Stimulated activated naive CD8-positive, alpha-beta T cell treated with anti-CD3 and anti-CD28 coated beads, Interleukin-15, Interleukin-2, amounts not matched to agents 100 ng/mL and 50 ng/mL, for 24 hours (primary cell): ENCODE measurements at regions not wholly inside any gene's neighbourhood (a gene's known extent, or its start where the extent isn't known, plus 50 kb on each side); places are given as distances from the start of the nearest gene placed in this dataset.
"Not testable (repeated sequence)": the region's sequence is repeated elsewhere in the genome, so short reads cannot be mapped to it uniquely, and the experiment has no call there.

Source experiments
- H3K27ac Mint-ChIP-seq: one replicate; pipeline ENCODE4 v1.8.0; 2021; ENCODE audit warnings: mild to moderate bottlenecking, mixed read lengths
- H3K27me3 Mint-ChIP-seq: one replicate; pipeline ENCODE4 v1.8.0; 2021; ENCODE audit warnings: mixed read lengths
- H3K36me3 Mint-ChIP-seq: one replicate; pipeline ENCODE4 v1.8.0; 2021; ENCODE audit warnings: low read depth, mixed read lengths
- H3K4me1 Mint-ChIP-seq: one replicate; pipeline ENCODE4 v1.8.0; 2021; ENCODE audit warnings: low read depth, mixed read lengths
- H3K4me3 Mint-ChIP-seq: one replicate; pipeline ENCODE4 v1.8.0; 2021; ENCODE audit warnings: mild to moderate bottlenecking, mixed read lengths
- H3K9me3 Mint-ChIP-seq: one replicate; pipeline ENCODE4 v1.8.0; 2021; ENCODE audit warnings: mixed read lengths

DNA sequence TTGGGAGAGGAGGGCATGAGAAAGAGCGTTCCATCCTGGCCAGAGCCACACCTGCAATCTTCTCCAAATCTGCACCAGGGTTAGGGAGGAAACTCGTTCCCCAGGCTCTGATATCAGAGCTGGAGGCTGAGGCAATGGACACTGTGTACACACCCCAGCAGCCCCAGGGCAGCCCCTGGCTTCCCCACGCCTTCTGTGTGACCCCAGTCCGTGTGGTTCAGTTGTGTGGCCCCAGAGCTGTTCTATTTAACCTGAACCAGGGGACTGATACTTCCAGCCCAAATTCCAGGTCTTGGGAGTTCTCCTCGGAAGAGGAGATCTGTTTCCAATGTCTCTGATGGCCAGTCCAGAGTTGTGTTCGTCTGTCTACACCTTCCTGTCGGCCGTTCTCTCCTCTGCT lies 242.6 kb upstream of the EXOC2 start:
- no peak overlapping the region for H3K27ac Mint-ChIP-seq
- no peaks in the 10 kb centered on the region for H3K9me3 Mint-ChIP-seq
- peaks cover 7% of the 10 kb centered on the region for H3K27me3 Mint-ChIP-seq
- H3K4me1 Mint-ChIP-seq: no peaks in the 10 kb centered on the region
- no peaks in the 10 kb centered on the region for H3K36me3 Mint-ChIP-seq
- no peak overlapping the region for H3K4me3 Mint-ChIP-seq

DNA sequence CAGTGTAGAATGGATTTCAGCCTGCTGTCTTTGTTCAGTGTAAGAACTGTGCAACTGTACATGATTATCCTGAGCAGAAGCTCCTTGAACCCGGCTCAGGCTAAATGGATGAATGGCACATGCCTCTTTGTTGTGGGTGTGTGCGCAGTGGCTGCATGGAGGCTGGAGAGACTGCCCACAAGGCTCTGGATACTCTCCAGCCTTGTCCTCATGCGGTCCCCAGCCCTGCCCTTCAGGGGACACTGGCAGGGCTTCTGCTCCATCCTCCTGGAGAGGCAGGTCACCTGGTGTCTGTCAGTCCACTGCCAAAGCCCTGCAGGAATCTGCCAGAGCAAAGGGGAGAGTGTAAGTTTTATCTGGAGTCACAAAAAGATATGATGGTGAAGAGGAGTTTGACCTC lies 241.7 kb upstream of the EXOC2 start:
- Mint-ChIP-seq H3K4me3 (no peak overlapping the region), H3K9me3 (no peaks in the 10 kb centered on the region)

DNA sequence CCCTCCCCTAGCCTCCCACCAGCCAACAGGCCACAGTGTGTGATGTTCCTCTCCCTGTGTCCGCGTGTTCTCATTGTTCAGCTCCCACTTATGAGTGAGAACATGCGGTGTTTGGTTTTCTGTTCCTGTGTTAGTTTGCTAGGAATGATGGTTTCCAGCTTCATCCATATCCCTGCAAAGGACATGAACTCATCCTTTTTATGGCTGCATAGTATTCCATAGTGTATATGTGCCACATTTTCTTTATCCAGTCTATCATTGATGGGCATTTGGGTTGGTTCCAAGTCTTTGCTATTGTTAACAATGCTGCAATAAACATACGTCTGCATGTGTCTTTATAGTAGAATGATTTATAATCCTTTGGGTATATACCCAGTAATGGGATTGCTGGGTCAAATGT lies 239.0 kb upstream of the EXOC2 start:
- not testable (repeated sequence) for H3K9me3 Mint-ChIP-seq, H3K4me3 Mint-ChIP-seq, H3K36me3 Mint-ChIP-seq, H3K4me1 Mint-ChIP-seq, H3K27ac Mint-ChIP-seq
- peaks cover 10% of the 10 kb centered on the region for H3K27me3 Mint-ChIP-seq

More for the DNA sequence above, 241.7 kb upstream of the EXOC2 start:
- Mint-ChIP-seq H3K36me3 (no peaks in the 10 kb centered on the region), H3K27ac (no peak overlapping the region), H3K4me1 (no peaks in the 10 kb centered on the region), H3K27me3 (no peaks in the 10 kb centered on the region)

DNA sequence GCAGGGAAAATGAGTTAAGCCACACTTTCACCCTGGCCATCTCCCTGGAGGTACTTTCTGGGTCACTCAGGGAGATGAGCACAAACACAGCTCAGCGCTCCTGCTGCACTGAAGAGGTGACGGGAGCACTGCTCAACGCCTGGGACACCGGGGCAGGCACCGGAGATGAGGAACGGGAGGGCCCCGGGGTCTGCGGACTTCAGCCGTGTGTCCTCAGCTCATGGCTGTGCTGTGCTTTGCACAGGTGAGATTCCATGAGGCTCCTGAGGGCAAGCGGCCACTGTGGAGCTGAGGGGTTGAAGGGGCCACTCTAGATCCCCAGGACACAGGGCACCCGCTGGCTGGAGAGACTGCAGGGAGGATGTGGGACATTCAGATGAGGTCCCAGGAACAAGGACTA lies 234.2 kb upstream of the EXOC2 start:
- peaks cover 10% of the 10 kb centered on the region for H3K9me3 Mint-ChIP-seq
- no peak overlapping the region for H3K27ac Mint-ChIP-seq

DNA sequence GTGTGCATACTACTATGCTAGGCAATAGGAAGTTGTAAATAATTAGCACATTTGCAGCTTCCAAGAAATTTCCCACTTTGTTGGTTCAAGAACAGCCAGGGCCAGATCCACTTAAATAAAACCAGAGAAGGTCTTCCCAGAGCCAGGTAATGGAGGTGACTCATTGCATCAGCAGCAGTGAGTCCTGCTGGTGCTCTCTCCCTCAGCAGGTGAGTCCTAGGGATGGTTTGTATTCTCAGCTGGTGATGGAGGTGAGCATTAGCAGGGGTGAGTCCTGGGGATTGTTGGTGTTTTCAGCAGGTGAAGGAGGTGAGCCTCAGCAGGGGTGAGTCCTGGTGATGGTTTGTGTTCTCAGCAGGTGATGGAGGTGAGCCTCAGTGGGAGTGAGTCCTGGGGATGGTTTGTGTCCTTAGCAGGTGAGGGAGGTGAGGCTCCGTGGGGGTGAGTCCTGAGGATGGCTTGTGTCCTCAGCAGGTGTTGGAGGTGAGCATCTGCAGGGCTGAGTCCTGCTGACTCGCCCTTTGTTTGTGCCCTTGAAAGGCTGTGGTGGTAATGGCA lies 232.8 kb upstream of the EXOC2 start:
- Mint-ChIP-seq H3K36me3 (no peaks in the 10 kb centered on the region), H3K27me3 (peaks cover 46% of the 10 kb centered on the region), H3K9me3 (peaks cover 19% of the 10 kb centered on the region), H3K4me3 (no peak overlapping the region), H3K4me1 (no peaks in the 10 kb centered on the region), H3K27ac (no peak overlapping the region)

More for the DNA sequence above, 234.2 kb upstream of the EXOC2 start:
- no peaks in the 10 kb centered on the region for H3K36me3 Mint-ChIP-seq
- peaks cover 45% of the 10 kb centered on the region for H3K27me3 Mint-ChIP-seq
- H3K4me1 Mint-ChIP-seq: no peaks in the 10 kb centered on the region
- no peak overlapping the region for H3K4me3 Mint-ChIP-seq

DNA sequence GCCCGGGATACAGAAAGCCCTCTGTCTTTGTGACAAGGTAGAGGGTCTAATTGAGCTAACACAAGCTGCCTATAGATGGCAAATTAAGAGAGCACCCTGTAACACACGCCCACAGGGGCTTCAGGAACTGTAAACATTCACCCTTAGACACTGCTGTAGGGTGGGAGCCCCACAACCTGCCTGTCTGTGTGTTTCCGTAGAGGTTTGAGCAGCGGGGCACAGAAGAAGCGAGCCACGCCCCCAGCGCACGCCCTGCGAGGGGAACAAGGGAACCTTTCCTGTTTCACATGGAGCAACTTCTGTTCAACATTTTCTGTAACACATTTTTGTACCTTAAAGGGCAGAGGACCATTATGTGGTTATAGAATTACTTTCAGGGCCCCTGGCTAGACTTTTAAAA lies 231.7 kb upstream of the EXOC2 start:
- Mint-ChIP-seq H3K4me3 (no peak overlapping the region), H3K27ac (no peak overlapping the region), H3K36me3 (no peaks in the 10 kb centered on the region), H3K9me3 (peaks cover 28% of the 10 kb centered on the region), H3K27me3 (peaks cover 46% of the 10 kb centered on the region), H3K4me1 (no peaks in the 10 kb centered on the region)

DNA sequence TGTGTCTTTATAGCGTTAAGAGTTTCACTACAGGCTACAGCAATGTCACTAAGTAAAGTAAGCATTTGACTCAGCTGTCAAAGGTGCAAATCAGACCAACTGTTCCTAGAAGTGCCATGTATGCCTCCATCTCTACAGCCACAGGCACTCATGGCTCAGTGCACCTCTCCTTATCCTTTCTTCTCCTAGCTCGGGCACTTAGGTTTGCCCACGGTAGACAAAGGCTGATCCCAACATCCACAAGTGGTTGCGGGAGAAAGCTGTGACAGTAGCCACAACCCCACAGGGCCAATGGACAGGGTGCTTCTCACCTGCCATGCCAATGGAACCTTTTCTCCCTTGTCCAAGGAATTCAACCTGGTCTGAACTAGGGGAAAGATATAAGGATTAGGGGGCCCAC lies 228.5 kb upstream of the EXOC2 start:
- Mint-ChIP-seq H3K27ac (no peak overlapping the region), H3K36me3 (no peaks in the 10 kb centered on the region), H3K27me3 (peaks cover 53% of the 10 kb centered on the region), H3K4me3 (no peak overlapping the region), H3K4me1 (no peaks in the 10 kb centered on the region), H3K9me3 (peaks cover 42% of the 10 kb centered on the region)

DNA sequence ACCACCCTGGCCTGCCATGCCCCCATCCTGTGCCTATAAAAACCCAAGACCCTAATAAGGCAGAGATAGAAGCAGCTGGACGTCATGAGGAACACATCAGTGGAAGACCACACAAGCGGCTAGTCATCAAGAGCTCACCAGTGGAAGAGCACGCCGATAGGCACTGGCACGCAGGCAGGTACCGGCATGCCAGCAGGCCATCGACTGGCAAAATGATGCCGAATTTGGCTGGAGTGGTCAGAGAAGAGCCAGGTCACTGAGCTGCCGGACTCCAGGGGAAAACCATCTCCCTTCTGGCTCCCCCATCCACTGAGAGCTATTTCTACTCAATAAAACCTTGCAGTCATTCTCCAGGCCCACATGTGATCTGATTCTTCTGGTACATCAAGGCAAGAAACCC lies 227.6 kb upstream of the EXOC2 start:
- Mint-ChIP-seq H3K27me3 (peaks cover 50% of the 10 kb centered on the region), H3K27ac (no peak overlapping the region), H3K36me3 (no peaks in the 10 kb centered on the region), H3K9me3 (peaks cover 42% of the 10 kb centered on the region), H3K4me3 (no peak overlapping the region), H3K4me1 (no peaks in the 10 kb centered on the region)

DNA sequence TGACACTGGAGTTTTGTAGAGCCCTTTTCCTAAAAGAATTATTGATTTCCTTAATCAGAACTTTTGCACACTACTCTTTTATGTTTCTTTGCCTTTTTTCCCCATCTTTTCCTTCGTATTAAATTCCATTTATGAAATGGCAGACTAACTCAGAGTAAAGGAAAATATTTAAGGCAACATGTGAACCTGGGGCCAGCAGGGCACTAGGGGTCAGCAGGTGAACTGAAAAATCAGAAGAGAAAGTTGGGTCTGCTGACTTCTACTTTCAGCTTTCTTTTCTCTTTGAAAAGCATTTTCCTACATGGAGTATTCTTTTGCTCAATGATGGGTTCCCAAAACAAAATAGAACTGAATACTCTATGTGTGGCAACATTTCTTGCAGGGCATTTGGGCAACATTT lies 226.6 kb upstream of the EXOC2 start:
- Mint-ChIP-seq H3K9me3 (peaks cover 42% of the 10 kb centered on the region), H3K4me3 (no peak overlapping the region), H3K27me3 (peaks cover 43% of the 10 kb centered on the region), H3K36me3 (no peaks in the 10 kb centered on the region), H3K27ac (no peak overlapping the region), H3K4me1 (no peaks in the 10 kb centered on the region)

DNA sequence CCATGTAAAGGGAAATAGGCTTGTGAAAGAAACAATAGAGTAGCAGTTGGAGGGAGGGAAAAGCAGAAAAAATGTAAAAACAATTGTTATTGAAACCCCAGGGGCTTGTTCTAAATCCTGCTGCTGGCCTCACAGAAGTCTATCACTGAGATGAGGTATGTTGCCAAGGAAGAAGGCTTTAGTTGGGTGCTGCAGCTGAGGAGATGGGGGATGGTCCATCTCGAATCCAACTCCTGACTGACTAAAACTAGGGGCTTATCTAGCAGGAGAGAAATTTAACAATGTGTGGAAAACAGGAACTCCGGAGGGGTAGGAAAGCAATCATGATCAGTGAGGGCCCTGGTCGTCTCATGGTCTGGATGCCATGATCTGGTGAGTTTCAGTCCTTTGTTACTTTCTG lies 225.0 kb upstream of the EXOC2 start:
- H3K4me3 Mint-ChIP-seq: no peak overlapping the region
- peaks cover 34% of the 10 kb centered on the region for H3K9me3 Mint-ChIP-seq
- no peaks in the 10 kb centered on the region for H3K4me1 Mint-ChIP-seq
- no peaks in the 10 kb centered on the region for H3K36me3 Mint-ChIP-seq
- H3K27me3 Mint-ChIP-seq: peaks cover 37% of the 10 kb centered on the region
- H3K27ac Mint-ChIP-seq: no peak overlapping the region

DNA sequence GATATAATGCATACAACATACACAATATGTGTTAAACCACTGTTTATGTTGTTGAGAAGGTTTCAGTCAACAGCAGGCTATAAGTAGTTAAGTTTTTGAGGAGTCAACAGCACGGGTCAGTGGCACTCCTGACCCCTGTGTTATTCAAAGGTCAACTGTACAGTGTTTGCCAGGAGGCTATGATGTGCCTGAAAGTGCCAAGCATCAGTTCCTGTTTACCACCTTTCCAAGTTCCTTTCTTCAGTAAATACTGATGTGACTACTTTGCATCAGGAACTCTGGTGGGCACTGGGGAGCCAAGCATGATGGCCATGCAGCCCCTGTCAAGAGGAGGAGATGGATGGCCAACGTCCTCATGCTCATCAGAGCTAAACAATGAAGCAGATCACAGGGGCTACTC lies 224.4 kb upstream of the EXOC2 start:
- H3K4me1 Mint-ChIP-seq: no peaks in the 10 kb centered on the region
- H3K27me3 Mint-ChIP-seq: peaks cover 34% of the 10 kb centered on the region
- H3K27ac Mint-ChIP-seq: no peak overlapping the region
- H3K36me3 Mint-ChIP-seq: no peaks in the 10 kb centered on the region
- H3K4me3 Mint-ChIP-seq: no peak overlapping the region
- H3K9me3 Mint-ChIP-seq: peaks cover 32% of the 10 kb centered on the region

DNA sequence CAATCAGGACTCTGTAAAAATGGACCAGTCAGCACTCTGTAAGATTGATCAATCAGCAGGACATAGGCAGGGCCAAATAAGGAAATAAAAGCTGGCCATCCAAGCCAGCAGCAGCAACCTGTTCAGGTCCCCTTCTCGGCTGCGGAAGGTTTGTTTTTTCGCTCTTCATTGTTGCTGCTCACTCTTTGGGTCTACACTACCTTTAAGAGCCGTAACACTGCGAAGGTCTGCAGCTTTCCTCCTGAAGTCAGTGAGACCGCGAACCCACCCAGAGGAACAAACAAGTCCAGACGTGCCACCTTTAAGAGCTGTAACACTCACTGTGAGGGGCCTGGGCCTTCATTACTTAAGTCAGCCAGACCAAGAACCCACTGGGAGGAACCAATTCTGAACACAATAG lies 223.2 kb upstream of the EXOC2 start:
- no peak overlapping the region for H3K4me3 Mint-ChIP-seq
- peaks cover 36% of the 10 kb centered on the region for H3K27me3 Mint-ChIP-seq
- H3K4me1 Mint-ChIP-seq: no peaks in the 10 kb centered on the region
- H3K27ac Mint-ChIP-seq: no peak overlapping the region
- H3K9me3 Mint-ChIP-seq: peaks cover 27% of the 10 kb centered on the region
- H3K36me3 Mint-ChIP-seq: no peaks in the 10 kb centered on the region

DNA sequence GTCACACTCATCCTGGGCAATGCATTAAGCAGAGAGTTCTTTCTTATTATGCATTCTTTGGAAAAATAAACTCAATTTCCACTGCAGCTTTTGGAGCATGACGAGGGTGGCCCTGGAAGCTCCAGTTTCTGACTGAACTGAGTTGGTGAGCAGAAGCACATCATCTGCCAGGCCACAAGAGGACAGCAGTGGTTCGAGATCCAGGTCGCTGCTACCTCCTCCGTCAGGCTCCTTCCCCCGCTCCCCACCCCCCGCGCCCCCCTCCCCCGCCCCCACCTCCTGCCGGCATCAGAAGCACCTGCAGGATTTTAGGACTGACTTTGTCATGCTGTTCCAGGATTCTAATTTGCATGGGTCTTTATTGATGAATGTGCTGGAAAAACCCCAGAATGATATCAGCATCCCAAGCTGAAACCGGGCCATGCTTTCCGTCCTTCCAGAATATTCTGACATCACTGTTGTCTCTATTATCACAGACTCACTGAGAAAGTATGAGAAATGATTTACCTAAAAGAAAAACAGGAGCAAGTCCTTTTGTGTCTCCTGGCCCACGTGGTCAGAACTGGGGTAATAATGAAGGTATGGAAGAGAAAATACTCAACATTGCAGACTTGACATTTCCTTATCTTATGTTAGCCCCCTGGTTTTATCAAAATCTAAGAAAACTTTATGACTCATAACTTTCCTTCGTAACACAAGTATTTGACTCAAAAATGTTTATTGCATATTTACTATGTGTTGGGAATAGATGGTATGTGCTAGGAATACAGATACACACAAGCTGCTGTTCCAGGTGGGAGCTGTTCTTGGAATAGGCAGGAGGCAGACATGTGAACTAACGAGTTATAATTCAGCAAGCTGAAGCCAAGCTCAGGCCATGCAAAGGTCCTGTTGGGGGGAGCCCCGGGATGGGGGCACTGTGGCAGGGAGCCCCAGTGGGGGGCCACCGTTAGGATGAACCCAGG lies 220.2 kb upstream of the EXOC2 start:
- Mint-ChIP-seq H3K9me3 (peaks cover 9% of the 10 kb centered on the region), H3K27ac (no peak overlapping the region), H3K4me3 (no peak overlapping the region), H3K27me3 (peaks cover 30% of the 10 kb centered on the region), H3K4me1 (no peaks in the 10 kb centered on the region), H3K36me3 (no peaks in the 10 kb centered on the region)

DNA sequence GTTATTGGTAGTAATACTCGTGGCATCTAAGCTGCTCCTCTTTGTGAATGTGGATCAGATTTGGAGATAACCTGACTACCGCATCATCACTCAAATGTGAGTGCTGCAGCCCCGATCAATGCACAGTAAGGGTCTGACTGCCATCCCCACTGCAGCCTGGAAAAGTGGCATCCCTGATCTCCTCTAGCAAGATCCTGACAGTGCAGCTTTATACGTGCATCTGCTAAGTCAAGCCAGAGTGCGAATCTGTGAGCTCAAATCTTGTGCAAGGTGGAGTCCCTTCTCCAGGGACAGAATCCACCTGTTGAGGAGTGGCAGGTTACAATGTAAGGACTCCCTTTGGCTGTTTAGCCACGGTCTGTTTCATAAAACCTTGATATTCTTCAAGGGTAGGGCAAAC lies 215.0 kb upstream of the EXOC2 start:
- peaks cover 10% of the 10 kb centered on the region for H3K27me3 Mint-ChIP-seq
- no peak overlapping the region for H3K27ac Mint-ChIP-seq
- no peaks in the 10 kb centered on the region for H3K36me3 Mint-ChIP-seq
- H3K4me1 Mint-ChIP-seq: no peaks in the 10 kb centered on the region
- H3K9me3 Mint-ChIP-seq: no peaks in the 10 kb centered on the region
- no peak overlapping the region for H3K4me3 Mint-ChIP-seq

DNA sequence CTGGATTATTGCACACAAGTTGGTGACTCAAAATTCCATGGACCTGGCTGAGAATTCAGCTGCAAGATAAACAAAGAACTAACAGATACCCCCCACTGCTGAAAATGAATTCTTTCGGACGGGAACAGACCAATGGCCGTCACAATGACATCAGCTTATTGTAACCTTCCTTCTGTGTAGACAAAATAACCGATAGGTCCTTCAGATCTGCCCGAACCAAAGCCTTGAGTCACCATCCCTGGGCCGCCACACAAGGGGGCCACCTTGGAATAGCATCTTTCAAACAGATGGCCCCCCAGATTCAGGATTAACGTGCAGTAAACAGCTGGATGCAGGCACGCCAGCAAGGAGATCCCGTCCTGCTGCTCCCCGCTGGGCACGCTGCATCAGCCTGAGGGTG lies 214.0 kb upstream of the EXOC2 start:
- no peaks in the 10 kb centered on the region for H3K9me3 Mint-ChIP-seq

DNA sequence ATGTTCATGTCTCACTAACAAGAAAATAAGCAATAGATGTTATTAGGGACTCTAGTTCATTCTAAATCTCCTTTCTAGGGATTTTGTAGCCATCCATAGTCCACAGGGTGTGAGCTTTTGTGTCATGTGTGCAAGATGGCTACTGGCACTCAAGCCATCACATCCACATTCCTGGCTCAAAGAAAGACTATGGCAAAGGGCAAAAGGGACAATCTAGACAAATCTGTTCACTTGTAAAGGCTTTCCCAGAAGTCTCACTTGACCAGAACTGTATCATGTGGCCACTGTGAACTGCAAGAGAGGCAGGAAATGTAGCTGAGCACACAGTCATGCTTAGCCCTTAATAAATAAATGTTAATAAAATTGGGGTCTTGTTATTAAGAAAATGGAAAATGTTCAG lies 212.6 kb upstream of the EXOC2 start:
- H3K27me3 Mint-ChIP-seq: peaks cover 2% of the 10 kb centered on the region
- H3K4me1 Mint-ChIP-seq: no peaks in the 10 kb centered on the region
- no peaks in the 10 kb centered on the region for H3K36me3 Mint-ChIP-seq
- no peak overlapping the region for H3K27ac Mint-ChIP-seq
- H3K4me3 Mint-ChIP-seq: no peak overlapping the region
- no peaks in the 10 kb centered on the region for H3K9me3 Mint-ChIP-seq

More for the DNA sequence above, 214.0 kb upstream of the EXOC2 start:
- no peaks in the 10 kb centered on the region for H3K4me1 Mint-ChIP-seq
- H3K36me3 Mint-ChIP-seq: no peaks in the 10 kb centered on the region
- no peak overlapping the region for H3K27ac Mint-ChIP-seq
- H3K4me3 Mint-ChIP-seq: no peak overlapping the region
- H3K27me3 Mint-ChIP-seq: peaks cover 3% of the 10 kb centered on the region
